GM12864 (cell line): ENCODE measurements at regions not wholly inside any gene's neighbourhood (a gene's known extent, or its start where the extent isn't known, plus 50 kb on each side); places are given as distances from the start of the nearest gene placed in this dataset.

Experiments used
- DNase-seq: peaks from one replicate; pipeline ENCODE4 v3.0.0-alpha.2; 2011; ENCODE audit warnings: low read depth
- H3K4me3 ChIP-seq: 2 replicates; pipeline ENCODE4 v1.5.1; 2011; ENCODE audit warnings: mild to moderate bottlenecking, low read depth, low read length, control low read depth
- CTCF ChIP-seq: IDR thresholded peaks from 2 replicates; pipeline ENCODE4 v1.5.1; 2011; ENCODE audit warnings: low read depth, mild to moderate bottlenecking, moderate library complexity, low read length, control low read depth, inconsistent platforms; ENCODE audit errors: missing control alignments

- no peak for TF ChIP-seq CTCF
- no peak for DNase-seq
- H3K4me3 ChIP-seq, result no peak overlapping the region
Observed at GRCh38 chr4:177595386-177595785, 153.1 kb upstream of the AGA start.

- H3K4me3 ChIP-seq, result no peak overlapping the region
- no peak for TF ChIP-seq CTCF
- no peak for DNase-seq
Observed at GRCh38 chr4:177596035-177596434, 153.8 kb upstream of the AGA start.

- no peak overlapping the region for H3K4me3 ChIP-seq
- no peak for TF ChIP-seq CTCF
- no peak for DNase-seq
Observed at GRCh38 chr4:177596991-177597390, 154.8 kb upstream of the AGA start.

GRCh38 chr4:177605252-177605651, 163.0 kb upstream of the AGA start:
- TF ChIP-seq CTCF, result no peak
- H3K4me3 ChIP-seq, result no peak overlapping the region
- no peak for DNase-seq

GRCh38 chr4:177607111-177607573, 164.9 kb upstream of the AGA start:
- DNase-seq, result no peak
- TF ChIP-seq CTCF, result no peak
- H3K4me3 ChIP-seq, result no peak overlapping the region

- DNase-seq, result no peak
- TF ChIP-seq CTCF, result no peak
- H3K4me3 ChIP-seq, result no peak overlapping the region
Observed at GRCh38 chr4:177611974-177612664, 169.9 kb upstream of the AGA start.

- TF ChIP-seq CTCF, result no peak
Observed at GRCh38 chr4:177612684-177613083, 170.4 kb upstream of the AGA start.

More at GRCh38 chr4:177612684-177613083, 170.4 kb upstream of the AGA start:
- DNase-seq, result no peak
- H3K4me3 ChIP-seq, result no peak overlapping the region
